SK-N-DZ (cell line): ENCODE measurements at regions not wholly inside any gene's neighbourhood (a gene's known extent, or its start where the extent isn't known, plus 50 kb on each side); places are given as distances from the start of the nearest gene placed in this dataset.
"Not testable (repeated sequence)": the region's sequence is repeated elsewhere in the genome, so short reads cannot be mapped to it uniquely, and the experiment has no call there.

ENCODE experiments used
- DNase-seq: peaks from one replicate; pipeline ENCODE4 v3.0.0-alpha.2; 2015; ENCODE audit warnings: low spot score

DNA sequence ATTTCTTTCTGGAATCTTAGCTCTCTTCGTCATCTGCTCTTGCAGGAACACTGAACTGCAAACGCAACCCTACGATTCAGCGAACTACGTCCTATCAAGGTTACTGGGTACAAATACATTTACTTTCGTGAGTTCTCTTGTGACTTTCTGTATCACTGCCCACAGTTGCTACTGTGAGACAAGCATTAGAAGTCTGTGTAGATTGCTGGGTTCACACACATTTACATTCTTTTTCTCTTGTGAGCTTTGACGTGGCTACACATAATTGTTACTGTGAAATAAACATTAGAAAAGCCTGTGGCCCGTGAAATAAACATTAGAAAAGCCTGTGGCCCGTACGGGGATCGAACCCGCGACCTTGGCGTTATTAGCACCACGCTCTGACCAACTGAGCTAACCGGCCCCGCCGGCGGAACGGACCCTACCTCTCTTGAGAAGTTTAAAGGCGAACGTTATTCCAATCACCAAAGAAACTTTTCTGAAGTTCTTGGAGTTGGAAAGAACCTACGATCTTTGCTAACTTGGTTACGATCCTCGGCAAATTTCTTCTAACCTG, 61.2 kb upstream of the ZNF322 start:
- DNase-seq, result not testable (repeated sequence)

DNA sequence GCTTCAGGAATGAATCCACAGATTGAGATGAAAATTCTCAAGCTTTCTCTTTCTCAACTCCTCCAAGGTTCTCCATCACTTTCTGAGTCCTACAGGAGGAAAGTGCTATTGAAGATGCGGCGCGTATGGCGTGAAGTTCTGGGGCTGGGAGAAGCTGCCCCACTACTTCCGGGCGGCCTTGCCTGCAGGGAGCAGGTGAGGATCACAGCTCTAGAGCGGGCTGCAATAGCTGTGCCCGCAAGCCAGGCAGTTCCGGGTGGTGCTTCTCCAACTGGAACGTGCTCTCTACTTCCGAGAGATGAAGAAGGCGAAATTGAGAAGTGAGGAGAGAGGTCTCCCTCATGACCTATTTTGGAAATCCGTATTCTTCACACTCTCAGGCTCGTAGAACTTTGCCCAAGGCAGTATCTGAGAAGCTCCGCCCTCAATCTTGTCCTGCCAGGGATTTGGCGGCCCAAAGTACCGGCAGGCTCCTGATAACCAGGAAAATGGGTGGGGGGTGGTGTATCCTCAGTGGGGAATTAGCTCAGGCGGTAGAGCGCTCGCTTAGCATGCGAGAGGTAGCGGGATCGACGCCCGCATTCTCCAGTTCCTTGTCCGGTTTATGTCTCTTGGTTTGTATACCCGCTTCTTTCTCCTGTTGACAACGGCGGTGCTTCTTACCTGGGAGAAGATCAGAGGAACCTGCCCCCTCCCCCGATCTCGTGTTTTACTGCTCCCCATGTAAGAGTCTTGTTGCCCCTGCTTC, 70.6 kb upstream of the ZNF322 start:
- not testable (repeated sequence) for DNase-seq

- DNase-seq, result not testable (repeated sequence)
Measured at GRCh38 chr6:26734776-26735472, 75.4 kb upstream of the ZNF322 start.

DNA sequence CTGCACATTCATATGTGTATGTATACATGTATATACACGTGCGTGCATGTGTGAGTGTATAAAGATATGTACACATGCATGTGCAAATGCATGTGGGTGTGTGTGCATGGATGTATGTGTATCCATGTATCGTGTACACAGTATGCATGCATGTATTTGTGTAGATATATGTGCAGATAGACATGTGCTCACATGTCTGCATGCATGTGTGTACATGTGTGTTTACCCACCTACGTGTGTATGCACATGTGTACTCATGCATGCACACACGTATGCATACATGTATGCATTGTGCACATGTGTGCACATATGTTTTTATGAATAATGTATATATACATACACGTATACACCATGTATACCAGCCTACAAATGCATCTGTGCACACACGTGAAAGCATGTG, 80.3 kb upstream of the ZNF322 start:
- no peak for DNase-seq

DNA sequence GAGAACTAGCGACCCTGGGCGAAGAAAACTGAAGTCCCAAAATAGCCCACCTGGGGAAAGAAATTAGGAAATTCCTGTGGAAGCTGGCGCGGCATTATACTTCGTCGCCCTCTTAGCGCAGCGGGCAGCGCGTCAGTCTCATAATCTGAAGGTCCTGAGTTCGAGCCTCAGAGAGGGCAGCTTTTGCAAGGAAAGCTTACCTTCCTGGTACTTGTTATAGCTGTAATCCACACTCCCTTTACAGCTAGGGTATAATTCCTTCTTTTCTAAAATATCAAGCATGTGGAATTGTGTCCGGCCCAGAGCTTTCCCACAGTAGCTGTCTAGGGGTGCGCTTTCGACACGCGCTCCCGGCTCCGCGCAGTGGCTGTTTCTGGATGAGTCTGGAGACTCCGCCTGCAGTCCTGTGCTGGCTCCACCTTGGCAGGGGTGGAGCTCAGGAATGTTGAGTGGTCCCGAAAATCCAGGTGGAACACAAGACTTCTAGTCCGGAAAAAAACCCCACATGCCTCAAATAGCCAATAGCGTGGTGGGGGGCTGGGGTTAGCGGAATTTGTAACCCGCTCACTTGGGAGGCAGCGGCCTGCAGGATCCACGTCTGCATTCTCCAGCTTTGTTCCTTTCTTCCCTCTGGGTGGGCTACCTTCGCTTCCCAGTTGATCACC, 83.7 kb upstream of the ZNF322 start:
- DNase-seq, result peak; percentile 41

DNA sequence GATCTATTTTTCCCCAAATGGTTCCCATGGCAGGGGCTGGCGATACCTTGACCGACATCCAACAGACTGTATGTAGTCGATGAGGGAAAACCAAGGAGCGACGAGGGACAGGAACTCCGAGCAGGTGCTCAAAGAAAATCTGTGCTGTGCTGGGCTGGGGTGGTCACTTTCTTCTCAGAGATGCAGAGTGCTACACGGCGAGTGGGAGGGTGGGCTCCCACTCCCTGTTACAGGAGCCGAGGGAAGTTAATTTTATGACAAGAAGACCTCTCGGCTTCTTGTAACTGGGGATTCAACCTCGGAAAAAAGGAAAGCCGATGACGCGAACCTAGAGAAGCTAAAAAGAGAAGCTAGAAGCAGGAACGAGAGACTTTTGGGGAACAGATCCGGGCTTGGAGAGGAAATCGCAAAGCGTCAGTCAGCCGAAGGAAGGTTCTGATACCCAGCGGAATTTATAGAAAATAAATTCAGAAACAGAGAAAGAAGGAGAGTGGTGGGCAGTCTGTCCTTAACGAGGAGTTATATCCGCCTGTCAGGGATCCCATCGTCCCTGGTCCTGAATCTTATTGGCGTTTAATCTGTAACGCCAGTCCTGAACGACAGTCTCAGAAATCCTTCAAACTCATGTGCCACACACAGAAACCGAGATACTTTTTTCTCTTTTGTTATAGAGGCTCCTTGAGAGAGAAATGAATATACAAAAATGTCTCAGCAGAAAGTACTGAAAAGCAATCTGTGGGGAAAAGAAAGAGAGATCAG, 84.6 kb upstream of the ZNF322 start:
- no peak for DNase-seq

DNA sequence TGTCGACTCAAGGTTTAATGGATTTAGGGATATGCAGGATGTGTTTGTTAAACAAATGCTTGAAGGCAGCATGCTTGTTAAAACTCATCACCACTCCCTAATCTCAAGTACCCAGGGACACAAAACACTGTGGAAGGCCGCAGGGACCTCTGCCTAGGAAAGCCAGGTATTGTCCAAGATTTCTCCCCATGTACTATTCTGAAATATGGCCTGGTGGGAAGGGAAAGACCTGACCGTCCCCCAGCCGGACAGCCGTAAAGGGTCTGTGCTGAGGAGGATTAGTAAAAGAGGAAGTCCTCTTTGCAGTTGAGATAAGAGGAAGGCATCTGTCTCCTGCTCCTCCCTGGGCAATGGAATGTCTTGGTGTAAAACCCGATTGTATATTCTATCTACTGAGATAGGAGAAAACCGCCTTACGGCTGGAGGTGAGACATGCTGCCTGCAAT, 85.3 kb upstream of the ZNF322 start:
- DNase-seq, result not testable (repeated sequence)

- not testable (repeated sequence) for DNase-seq
Measured at GRCh38 chr6:26745964-26746363, 86.4 kb upstream of the ZNF322 start.

GRCh38 chr6:26749126-26749758, 89.7 kb upstream of the ZNF322 start:
- DNase-seq, result not testable (repeated sequence)

GRCh38 chr6:26749759-26750126, 90.2 kb upstream of the ZNF322 start:
- not testable (repeated sequence) for DNase-seq

- no peak for DNase-seq
Measured at GRCh38 chr6:26754212-26754611, 94.7 kb upstream of the ZNF322 start.

- not testable (repeated sequence) for DNase-seq
Measured at GRCh38 chr6:26754801-26755200, 95.3 kb upstream of the ZNF322 start.

DNA sequence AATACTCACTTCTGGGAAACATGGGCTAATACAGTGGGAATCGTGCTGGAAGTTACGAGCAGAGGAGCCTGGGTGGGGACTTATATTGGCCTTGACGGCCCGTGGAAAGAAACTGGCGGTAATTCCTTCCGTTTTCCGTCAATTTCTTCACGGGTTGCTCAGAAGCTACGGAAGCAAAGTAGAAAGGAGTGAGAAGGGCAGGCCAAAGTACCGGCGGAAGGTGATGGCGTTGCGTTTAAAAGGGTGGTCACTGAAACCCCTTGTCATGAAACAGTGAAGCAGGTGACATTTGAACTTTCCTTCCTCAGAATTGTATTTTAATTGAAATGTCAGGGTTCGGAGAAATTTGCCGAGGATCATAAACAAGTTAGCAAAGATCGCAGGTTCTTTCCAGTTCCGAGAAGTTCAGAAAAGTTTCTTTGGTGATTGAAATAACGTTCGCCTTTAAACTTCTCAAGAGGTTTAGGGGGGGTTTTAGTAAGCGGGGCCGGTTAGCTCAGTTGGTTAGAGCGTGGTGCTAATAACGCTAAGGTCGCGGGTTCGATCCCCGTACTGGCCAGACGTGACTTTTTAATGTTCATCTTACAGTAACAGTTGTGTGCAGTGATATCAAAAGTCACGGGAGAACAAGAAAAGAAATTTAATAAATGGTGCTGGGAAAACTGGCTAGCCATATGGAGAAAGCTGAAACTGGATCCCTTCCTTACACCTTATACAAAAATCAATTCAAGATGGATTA, 96.7 kb upstream of the ZNF322 start:
- DNase-seq, result not testable (repeated sequence)

GRCh38 chr6:26766203-26766902, 106.8 kb upstream of the ZNF322 start:
- DNase-seq, result not testable (repeated sequence)

DNA sequence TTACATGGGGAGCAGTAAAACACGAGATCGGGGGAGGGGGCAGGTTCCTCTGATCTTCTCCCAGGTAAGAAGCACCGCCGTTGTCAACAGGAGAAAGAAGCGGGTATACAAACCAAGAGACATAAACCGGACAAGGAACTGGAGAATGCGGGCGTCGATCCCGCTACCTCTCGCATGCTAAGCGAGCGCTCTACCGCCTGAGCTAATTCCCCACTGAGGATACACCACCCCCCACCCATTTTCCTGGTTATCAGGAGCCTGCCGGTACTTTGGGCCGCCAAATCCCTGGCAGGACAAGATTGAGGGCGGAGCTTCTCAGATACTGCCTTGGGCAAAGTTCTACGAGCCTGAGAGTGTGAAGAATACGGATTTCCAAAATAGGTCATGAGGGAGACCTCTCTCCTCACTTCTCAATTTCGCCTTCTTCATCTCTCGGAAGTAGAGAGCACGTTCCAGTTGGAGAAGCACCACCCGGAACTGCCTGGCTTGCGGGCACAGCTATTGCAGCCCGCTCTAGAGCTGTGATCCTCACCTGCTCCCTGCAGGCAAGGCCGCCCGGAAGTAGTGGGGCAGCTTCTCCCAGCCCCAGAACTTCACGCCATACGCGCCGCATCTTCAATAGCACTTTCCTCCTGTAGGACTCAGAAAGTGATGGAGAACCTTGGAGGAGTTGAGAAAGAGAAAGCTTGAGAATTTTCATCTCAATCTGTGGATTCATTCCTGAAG, 111.6 kb upstream of the ZNF322 start:
- DNase-seq, result not testable (repeated sequence)

GRCh38 chr6:26773414-26773813, 113.9 kb upstream of the ZNF322 start:
- DNase-seq, result not testable (repeated sequence)

- not testable (repeated sequence) for DNase-seq
Measured at GRCh38 chr6:26780563-26780962, 121.0 kb upstream of the ZNF322 start.

DNA sequence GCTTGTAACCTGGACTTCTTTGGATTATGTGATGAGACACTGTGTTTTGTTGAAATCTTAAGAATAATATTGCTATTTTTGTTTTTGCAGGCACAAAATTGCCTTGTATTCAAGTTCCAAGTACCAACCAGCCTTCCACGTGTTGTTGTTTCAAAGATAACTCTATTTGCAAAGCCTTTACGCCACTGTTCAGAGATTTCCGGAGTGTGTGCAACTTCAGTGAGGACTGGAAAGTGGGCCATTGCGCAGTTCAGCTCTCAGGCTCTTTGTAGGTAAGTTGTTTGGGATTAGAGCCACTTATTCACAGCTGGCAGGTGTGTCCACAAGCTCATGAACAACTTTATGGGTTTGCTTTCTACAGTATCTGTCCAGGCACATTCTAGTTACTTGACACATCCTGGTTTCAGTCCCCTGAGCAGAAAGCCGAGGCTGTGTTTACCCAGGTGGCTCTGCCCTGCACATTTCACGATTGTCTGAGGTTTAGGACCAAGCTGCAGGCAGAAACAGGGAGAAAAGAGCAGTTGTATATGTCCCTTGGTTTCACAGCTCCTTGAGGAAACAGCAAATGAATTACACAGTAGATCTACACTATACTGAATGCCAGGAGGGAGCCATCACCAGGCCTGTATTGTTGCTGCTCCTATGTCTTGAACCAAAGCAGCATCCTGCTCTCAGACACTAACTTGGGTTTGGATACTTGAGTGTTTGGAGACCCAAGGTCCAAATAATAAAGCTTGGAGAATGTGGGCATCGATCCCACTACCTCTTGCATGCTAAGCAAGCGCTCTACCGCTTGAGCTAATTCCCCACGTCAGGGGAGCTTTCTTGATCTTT, 136.1 kb upstream of the ZNF322 start:
- not testable (repeated sequence) for DNase-seq
